Upper lobe of left lung (tissue), 6 donors: ENCODE measurements at regions not wholly inside any gene's neighbourhood (a gene's known extent, or its start where the extent isn't known, plus 50 kb on each side); places are given as distances from the start of the nearest gene placed in this dataset.
"Not testable (repeated sequence)": the region's sequence is repeated elsewhere in the genome, so short reads cannot be mapped to it uniquely, and the experiment has no call there.

Experiments used
- ATAC-seq, 2 donors: fragments of 200-7000 bp; cut with Tn5 transposase; one replicate each; pipeline ENCODE4 v1.9.1; 2022; ENCODE audit warnings: mild to moderate bottlenecking in 2 of 2, moderate library complexity in 2 of 2; ENCODE audit not compliant: low FRiP score in 2 of 2
- DNase-seq, 2 donors: peaks; one replicate each; pipeline ENCODE4 v3.0.0-alpha.2; 2019 to 2020
- H3K27ac ChIP-seq, 4 donors: fragments of 200-600 bp; sonication (generic); one replicate each; pipeline ENCODE4 v1.5.1; 2016 to 2019
- H3K27me3 ChIP-seq, 4 donors: fragments of 200-600 bp; sonication (generic); one replicate each; pipeline ENCODE4 v1.5.1; 2017 to 2019
- H3K36me3 ChIP-seq, 4 donors: fragments of 200-600 bp; sonication (generic); one replicate each; pipeline ENCODE4 v1.5.1; 2016 to 2019
- H3K4me1 ChIP-seq, 4 donors: fragments of 200-600 bp; sonication (generic); one replicate each; pipeline ENCODE4 v1.5.1; 2018 to 2019
- H3K4me3 ChIP-seq, 4 donors: fragments of 200-600 bp; sonication (generic); one replicate each; pipeline ENCODE4 v1.5.1; 2017 to 2019; ENCODE audit warnings: mild to moderate bottlenecking in 2 of 4, moderate library complexity in 1 of 4
- H3K9me3 ChIP-seq, 4 donors: fragments of 200-600 bp; sonication (generic); one replicate each; pipeline ENCODE4 v1.5.1; 2018 to 2019
- EP300 ChIP-seq, 4 donors: sonication (generic); formaldehyde crosslinking; IDR thresholded peaks; one replicate each; pipeline ENCODE4 v1.5.1; 2017; ENCODE audit warnings: antibody characterized with exemption in 4 of 4, control low read depth in 2 of 4
- POLR2A ChIP-seq, 4 donors: fragments of 450-650 bp; IDR thresholded peaks; one replicate each; pipeline ENCODE4 v1.5.1; 2016 to 2017; ENCODE audit warnings: antibody characterized with exemption in 4 of 4, mild to moderate bottlenecking in 2 of 4
- POLR2AphosphoS5 ChIP-seq, 2 donors: sonication (generic); formaldehyde crosslinking; IDR thresholded peaks; one replicate each; pipeline ENCODE4 v1.5.1; 2017; ENCODE audit warnings: antibody characterized with exemption in 2 of 2
- WGBS, 2 donors: methylation state at CpG; one replicate each; pipeline ENCODE4 v1.1.5; 2017 to 2018; 5-methylcytosine and 5-hydroxymethylcytosine counted together
- TF ChIP-seq, protein P1 (sequence below), 6 experiments: fragments of 450-650 bp in 4 of 6; fragments of 200-600 bp in 2 of 6; sonication (generic) in 2 of 6; IDR thresholded peaks; one replicate each; pipeline ENCODE4 v1.5.1; 2016 to 2019; ENCODE audit warnings: antibody characterized with exemption in 6 of 6
- donor health status: DM: no; HTN: no; CAD: no; lungs with moderate emphysema.
- donor health status: DM: no; HTN: yes; CAD: no; lungs with severe emphysema.

DNA sequence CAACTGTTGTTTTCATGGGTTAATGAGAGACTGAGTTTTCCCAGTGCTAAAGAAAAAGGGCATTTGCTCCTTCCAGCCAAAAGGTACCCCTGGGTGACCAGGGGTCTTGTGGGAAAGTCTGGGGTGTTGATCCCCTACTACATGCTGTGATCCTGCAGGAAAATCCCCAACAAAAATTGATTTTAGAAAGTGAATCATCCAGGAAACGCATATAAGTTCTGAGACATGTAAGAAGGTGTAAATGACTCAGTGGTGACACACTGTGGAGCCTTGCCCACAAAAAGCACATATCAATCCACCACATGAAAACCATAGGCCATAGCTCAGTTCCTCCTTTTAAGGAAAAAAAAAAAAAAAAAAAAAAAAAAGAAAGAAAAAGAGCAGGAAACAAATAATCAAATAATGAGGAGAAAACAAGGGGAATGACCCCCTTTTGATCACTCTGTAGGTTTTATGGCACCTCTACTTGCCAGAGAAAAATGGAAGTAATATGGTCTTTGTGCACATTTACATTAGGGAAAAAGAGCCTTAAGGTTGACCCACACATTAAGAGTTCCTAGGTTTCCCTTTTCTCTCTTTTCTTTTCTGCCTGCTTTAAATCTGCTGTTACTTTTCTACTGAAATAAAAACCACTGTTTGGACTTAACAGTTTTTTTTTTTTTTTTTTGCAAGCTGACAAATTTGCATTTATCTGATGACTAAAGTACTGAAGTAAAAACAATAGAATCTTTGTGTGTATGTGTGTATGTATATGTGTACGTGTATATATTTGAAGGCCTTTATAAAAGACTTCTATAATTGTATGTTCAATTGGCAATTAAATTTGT, 386.0 kb downstream of the KIF20B start:
- Histone ChIP-seq H3K4me1 (no peaks in the 10 kb centered on the region), H3K27ac (no peak overlapping the region), H3K4me3 (no peak overlapping the region), H3K9me3 (no peaks in the 10 kb centered on the region), H3K27me3 (no peaks in the 10 kb centered on the region), H3K36me3 (no peaks in the 10 kb centered on the region)
- ATAC-seq = no peak
- WGBS, 2 donors = 71 to 89% methylated on average over 2 of the region's 2 CpGs
- no peak for DNase-seq
- TF ChIP-seq, protein P1, sequence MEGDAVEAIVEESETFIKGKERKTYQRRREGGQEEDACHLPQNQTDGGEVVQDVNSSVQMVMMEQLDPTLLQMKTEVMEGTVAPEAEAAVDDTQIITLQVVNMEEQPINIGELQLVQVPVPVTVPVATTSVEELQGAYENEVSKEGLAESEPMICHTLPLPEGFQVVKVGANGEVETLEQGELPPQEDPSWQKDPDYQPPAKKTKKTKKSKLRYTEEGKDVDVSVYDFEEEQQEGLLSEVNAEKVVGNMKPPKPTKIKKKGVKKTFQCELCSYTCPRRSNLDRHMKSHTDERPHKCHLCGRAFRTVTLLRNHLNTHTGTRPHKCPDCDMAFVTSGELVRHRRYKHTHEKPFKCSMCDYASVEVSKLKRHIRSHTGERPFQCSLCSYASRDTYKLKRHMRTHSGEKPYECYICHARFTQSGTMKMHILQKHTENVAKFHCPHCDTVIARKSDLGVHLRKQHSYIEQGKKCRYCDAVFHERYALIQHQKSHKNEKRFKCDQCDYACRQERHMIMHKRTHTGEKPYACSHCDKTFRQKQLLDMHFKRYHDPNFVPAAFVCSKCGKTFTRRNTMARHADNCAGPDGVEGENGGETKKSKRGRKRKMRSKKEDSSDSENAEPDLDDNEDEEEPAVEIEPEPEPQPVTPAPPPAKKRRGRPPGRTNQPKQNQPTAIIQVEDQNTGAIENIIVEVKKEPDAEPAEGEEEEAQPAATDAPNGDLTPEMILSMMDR (IDR thresholded peaks at IDR 0.05) = no peak
- TF ChIP-seq POLR2A (IDR thresholded peaks at IDR 0.05) = no peak
- TF ChIP-seq EP300 (IDR thresholded peaks at IDR 0.05) = no peak
- no peak for TF ChIP-seq POLR2AphosphoS5 (IDR thresholded peaks at IDR 0.05)

DNA sequence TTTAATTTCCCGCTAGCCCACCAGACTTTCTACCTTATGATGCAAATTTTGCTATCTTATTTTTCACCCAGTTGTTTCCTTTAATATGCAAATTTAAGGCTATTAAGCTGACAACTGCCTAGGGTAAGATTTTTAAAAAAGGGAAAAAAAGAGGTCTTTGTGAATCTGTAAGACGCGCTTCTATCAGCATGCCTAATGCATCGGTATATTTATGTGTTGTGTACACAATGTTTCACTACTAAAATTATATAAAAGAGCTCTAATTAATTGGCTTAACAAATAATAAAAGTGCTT, 386.6 kb downstream of the KIF20B start:
- Histone ChIP-seq H3K27me3 (no peaks in the 10 kb centered on the region), H3K9me3 (no peaks in the 10 kb centered on the region), H3K36me3 (no peaks in the 10 kb centered on the region), H3K4me3 (no peak overlapping the region), H3K4me1 (no peaks in the 10 kb centered on the region), H3K27ac (no peak overlapping the region)
- DNase-seq (no peak), ATAC-seq (no peak)
- WGBS, 2 donors = 95 to 97% methylated on average over 4 of the region's 4 CpGs
- TF ChIP-seq POLR2AphosphoS5 (IDR thresholded peaks at IDR 0.05) = no peak
- no peak for TF ChIP-seq POLR2A (IDR thresholded peaks at IDR 0.05)
- TF ChIP-seq, protein P1 (IDR thresholded peaks at IDR 0.05) = no peak
- no peak for TF ChIP-seq EP300 (IDR thresholded peaks at IDR 0.05)

DNA sequence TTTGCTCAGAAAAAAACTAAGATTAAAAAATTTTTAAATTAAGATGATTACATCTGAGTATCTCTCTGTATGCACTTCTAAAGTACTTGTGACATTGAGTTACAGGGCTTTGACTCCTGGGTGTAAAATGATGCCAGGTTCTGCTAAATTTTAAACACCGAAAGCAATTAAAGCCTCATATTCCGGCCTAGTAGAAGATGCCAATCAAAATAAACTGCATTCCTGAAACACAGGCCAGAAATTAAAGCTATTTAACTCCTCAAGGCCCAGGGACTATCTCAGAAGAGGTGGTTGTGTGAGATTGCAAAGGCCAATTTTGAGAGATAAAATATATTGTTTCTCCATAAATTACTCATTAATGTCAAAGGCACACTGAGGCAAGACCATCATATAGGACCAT, 388.3 kb downstream of the KIF20B start:
- TF ChIP-seq POLR2AphosphoS5 (IDR thresholded peaks at IDR 0.05) (no peak), EP300 (IDR thresholded peaks at IDR 0.05) (no peak), POLR2A (IDR thresholded peaks at IDR 0.05) (no peak)
- TF ChIP-seq, protein P1 (IDR thresholded peaks at IDR 0.05) = no peak
- Histone ChIP-seq H3K27me3 (no peaks in the 10 kb centered on the region), H3K9me3 (no peaks in the 10 kb centered on the region), H3K4me3 (no peak overlapping the region), H3K4me1 (no peaks in the 10 kb centered on the region), H3K36me3 (no peaks in the 10 kb centered on the region), H3K27ac (no peak overlapping the region)
- no peak for ATAC-seq
- WGBS, 2 donors = 37 to 41% methylated on average over 2 of the region's 2 CpGs
- no peak for DNase-seq

DNA sequence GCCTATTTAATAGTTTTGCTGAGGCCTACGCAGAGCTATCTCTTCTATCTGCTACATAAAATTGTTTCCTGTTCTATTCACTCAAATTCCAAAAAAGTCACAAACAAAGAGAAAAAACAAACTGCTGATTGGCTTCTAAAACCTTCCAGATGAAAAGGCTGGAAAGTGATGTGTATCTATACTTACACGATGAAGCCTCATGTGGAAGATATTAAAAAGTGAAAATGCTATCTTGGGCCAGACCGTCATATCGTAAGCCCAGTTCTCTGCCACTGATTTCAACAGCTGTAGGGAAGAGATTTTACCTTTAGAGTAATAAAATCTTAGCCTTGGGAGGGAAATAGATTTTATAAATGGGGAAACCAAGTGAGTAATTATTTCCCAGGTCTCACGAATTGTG, 394.8 kb downstream of the KIF20B start:
- H3K4me3 ChIP-seq = no peak overlapping the region
- H3K27ac ChIP-seq = no peak overlapping the region
- TF ChIP-seq POLR2AphosphoS5 (IDR thresholded peaks at IDR 0.05) (no peak), POLR2A (IDR thresholded peaks at IDR 0.05) (no peak), EP300 (IDR thresholded peaks at IDR 0.05) (no peak)
- TF ChIP-seq, protein P1 (IDR thresholded peaks at IDR 0.05) = no peak
- H3K9me3 ChIP-seq = no peaks in the 10 kb centered on the region
- H3K36me3 ChIP-seq = no peaks in the 10 kb centered on the region
- H3K27me3 ChIP-seq = no peaks in the 10 kb centered on the region
- no peak for DNase-seq
- H3K4me1 ChIP-seq = no peaks in the 10 kb centered on the region
- ATAC-seq = no peak
- WGBS, 2 donors = 71 to 84% methylated on average over 5 of the region's 5 CpGs

DNA sequence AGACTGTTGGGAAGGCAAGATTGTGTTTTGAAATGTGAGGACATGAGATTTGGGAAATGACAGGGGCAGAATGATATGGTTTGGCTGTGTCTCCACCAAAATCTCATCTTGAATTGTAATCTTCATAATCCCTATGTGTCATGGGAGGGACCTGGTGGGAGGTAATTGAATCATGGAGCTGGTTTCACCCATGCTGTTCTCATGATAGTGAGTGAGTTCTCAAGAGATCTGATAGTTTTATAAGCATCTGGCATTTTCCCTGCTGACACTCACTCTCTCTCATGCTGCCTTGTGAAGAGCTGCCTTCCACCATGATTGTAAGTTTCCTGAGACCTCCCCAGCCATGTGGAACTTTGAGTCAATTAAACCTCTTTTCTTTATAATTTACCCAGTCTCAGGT, 406.2 kb downstream of the KIF20B start:
- H3K9me3 ChIP-seq, H3K4me1 ChIP-seq, DNase-seq, H3K4me3 ChIP-seq, H3K27me3 ChIP-seq, H3K27ac ChIP-seq, ATAC-seq, H3K36me3 ChIP-seq: not testable (repeated sequence)
